ENCODE measurements at regions not wholly inside any gene's neighbourhood (a gene's known extent, or its start where the extent isn't known, plus 50 kb on each side); places are given as distances from the start of the nearest gene placed in this dataset.

DNA sequence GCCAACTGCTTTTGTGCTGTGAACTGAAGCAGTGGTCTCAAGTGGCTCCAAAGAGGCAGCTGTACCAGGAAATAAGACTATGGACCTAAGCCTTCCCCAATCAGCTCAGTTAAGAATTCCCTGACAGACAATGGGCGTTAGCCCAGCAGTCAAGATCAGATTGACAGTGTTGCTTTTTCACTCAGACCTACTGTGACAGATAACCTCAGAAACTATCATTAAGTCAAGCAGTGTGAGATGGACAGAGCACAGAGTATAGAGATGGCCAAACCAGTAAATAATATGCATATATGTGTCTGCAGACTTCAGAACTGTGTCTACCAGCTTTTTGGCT is 215.3 kb downstream of the ZFP36L2 start:
- no peak for TF ChIP-seq POLR2AphosphoS5 (IDR thresholded peaks at IDR 0.05; ENCODE audit: low read depth, low read length)
- no peak for TF ChIP-seq POLR2A (IDR thresholded peaks at IDR 0.05; ENCODE audit: low read depth, low read length)
- no peak for TF ChIP-seq SPI1 (IDR thresholded peaks at IDR 0.05; ENCODE audit: low read depth, low read length)
